HEK293 (cell line): ENCODE measurements at regions not wholly inside any gene's neighbourhood (a gene's known extent, or its start where the extent isn't known, plus 50 kb on each side); places are given as distances from the start of the nearest gene placed in this dataset.

Experiments used
- CTCF ChIA-PET: fragments of 350-600 bp; formaldehyde crosslinking; extraction: SDS; loops from one replicate; lab custom pipeline; 2021; ENCODE audit warnings: antibody characterized with exemption; lab: Yijun Ruan, JAX
- POLR2A ChIA-PET: fragments of 300-600 bp; formaldehyde crosslinking; extraction: SDS; loops from one replicate; lab custom pipeline; 2020; ENCODE audit warnings: antibody characterized with exemption, inconsistent platforms; lab: Yijun Ruan, JAX
- H3K27ac ChIP-seq: fragments of 200-500 bp; sonication (Bioruptor generic); 2 replicates; pipeline ENCODE4 v1.5.1; 2014; ENCODE audit warnings: low read depth, low read length, control low read depth, inconsistent platforms; ENCODE audit errors: extremely low read depth
- H3K36me3 ChIP-seq, 2 experiments: fragments of 200-500 bp in 1 of 2; sonication (Bioruptor generic) in 1 of 2; 1 replicate in 1 of 2; 2 replicates in 1 of 2; pipeline ENCODE4 v1.5.1; 2014 to 2017; ENCODE audit warnings: inconsistent platforms in 2 of 2, low read length in 2 of 2; ENCODE audit not compliant: control insufficient read depth in 2 of 2, insufficient read depth in 1 of 2
- H3K4me1 ChIP-seq: fragments of 200-500 bp; sonication (Bioruptor generic); 2 replicates; pipeline ENCODE4 v1.5.1; 2014; ENCODE audit warnings: mild to moderate bottlenecking, low read length, inconsistent platforms; ENCODE audit not compliant: control insufficient read depth, insufficient read depth
- H3K4me3 ChIP-seq: 2 replicates; pipeline ENCODE4 v1.5.1; 2011; ENCODE audit warnings: low read depth, mild to moderate bottlenecking, control low read depth, low read length, moderate library complexity
- H3K9me3 ChIP-seq: fragments of 200-500 bp; sonication (Bioruptor generic); 2 replicates; pipeline ENCODE4 v1.5.1; 2014; ENCODE audit warnings: low read depth, low read length, inconsistent platforms; ENCODE audit not compliant: control insufficient read depth, insufficient read depth
- OSR2 ChIP-seq: fragments of 450-650 bp; formaldehyde crosslinking; IDR thresholded peaks from 2 replicates; pipeline ENCODE4 v1.5.1; 2016; ENCODE audit warnings: missing biosample characterization, missing genetic modification characterization
- TCF7L2 ChIP-seq: IDR thresholded peaks from 2 replicates; pipeline ENCODE4 v1.6.1; 2011; ENCODE audit warnings: low read depth, mild to moderate bottlenecking, inconsistent platforms, low read length, moderate library complexity, borderline replicate concordance
- TRIM28 ChIP-seq: IDR thresholded peaks from 2 replicates; pipeline ENCODE4 v1.6.1; 2011; ENCODE audit warnings: low read length, control low read depth, borderline replicate concordance
- ZEB2 ChIP-seq: fragments of 450-650 bp; formaldehyde crosslinking; IDR thresholded peaks from 2 replicates; pipeline ENCODE4 v1.5.1; 2016; ENCODE audit warnings: missing biosample characterization, missing genetic modification characterization
- ZFP37 ChIP-seq: fragments of 450-650 bp; formaldehyde crosslinking; IDR thresholded peaks from 2 replicates; pipeline ENCODE4 v1.5.1; 2016; ENCODE audit warnings: missing biosample characterization, missing genetic modification characterization
- ZNF155 ChIP-seq: fragments of 450-650 bp; formaldehyde crosslinking; IDR thresholded peaks from 2 replicates; pipeline ENCODE4 v1.5.1; 2016; ENCODE audit warnings: missing biosample characterization, missing genetic modification characterization
- ZNF174 ChIP-seq: fragments of 450-650 bp; formaldehyde crosslinking; IDR thresholded peaks from 2 replicates; pipeline ENCODE4 v1.5.0; 2017; ENCODE audit warnings: missing biosample characterization, mild to moderate bottlenecking, missing genetic modification characterization
- ZNF202 ChIP-seq: fragments of 450-650 bp; formaldehyde crosslinking; IDR thresholded peaks from 2 replicates; pipeline ENCODE4 v1.5.1; 2016; ENCODE audit warnings: missing biosample characterization, missing genetic modification characterization, borderline replicate concordance
- ZNF391 ChIP-seq: fragments of 450-650 bp; formaldehyde crosslinking; IDR thresholded peaks from 2 replicates; pipeline ENCODE4 v1.5.1; 2016; ENCODE audit warnings: low read depth, missing biosample characterization, missing genetic modification characterization, borderline replicate concordance
- ZNF48 ChIP-seq: fragments of 450-650 bp; formaldehyde crosslinking; IDR thresholded peaks from 2 replicates; pipeline ENCODE4 v1.5.1; 2016; ENCODE audit warnings: missing biosample characterization, missing genetic modification characterization
- ZNF501 ChIP-seq: fragments of 450-650 bp; formaldehyde crosslinking; IDR thresholded peaks from 2 replicates; pipeline ENCODE4 v1.5.1; 2016; ENCODE audit warnings: missing biosample characterization, missing genetic modification characterization
- ZNF658 ChIP-seq: fragments of 450-650 bp; formaldehyde crosslinking; IDR thresholded peaks from 2 replicates; pipeline ENCODE4; 2016; ENCODE audit warnings: missing biosample characterization, missing genetic modification characterization
- ZNF677 ChIP-seq: fragments of 450-650 bp; IDR thresholded peaks from 2 replicates; pipeline ENCODE4 v1.5.0; 2018; ENCODE audit warnings: missing biosample characterization, mild to moderate bottlenecking, missing genetic modification characterization, moderate library complexity
- TF ChIP-seq, protein P1 (sequence below): fragments of 450-650 bp; formaldehyde crosslinking; IDR thresholded peaks from 2 replicates; pipeline ENCODE4 v1.5.1; 2016; ENCODE audit warnings: missing biosample characterization, missing genetic modification characterization
- TF ChIP-seq, protein P2 (sequence below): fragments of 450-650 bp; formaldehyde crosslinking; conservative IDR thresholded peaks from 2 replicates; pipeline ENCODE4 v1.5.1; 2016; ENCODE audit warnings: low read depth, missing biosample characterization, missing genetic modification characterization
- TF ChIP-seq, protein P3 (sequence below): fragments of 450-650 bp; formaldehyde crosslinking; IDR thresholded peaks from 2 replicates; pipeline ENCODE4 v1.5.1; 2016; ENCODE audit warnings: missing biosample characterization, missing genetic modification characterization
- TF ChIP-seq, protein P4 (sequence below): fragments of 450-650 bp; formaldehyde crosslinking; IDR thresholded peaks from 2 replicates; pipeline ENCODE4 v1.5.1; 2016; ENCODE audit warnings: missing biosample characterization, missing genetic modification characterization, low read depth
- TF ChIP-seq, protein P5 (sequence below): fragments of 450-650 bp; formaldehyde crosslinking; IDR thresholded peaks from 2 replicates; pipeline ENCODE4 v1.5.1; 2017; ENCODE audit warnings: missing biosample characterization, missing genetic modification characterization

DNA sequence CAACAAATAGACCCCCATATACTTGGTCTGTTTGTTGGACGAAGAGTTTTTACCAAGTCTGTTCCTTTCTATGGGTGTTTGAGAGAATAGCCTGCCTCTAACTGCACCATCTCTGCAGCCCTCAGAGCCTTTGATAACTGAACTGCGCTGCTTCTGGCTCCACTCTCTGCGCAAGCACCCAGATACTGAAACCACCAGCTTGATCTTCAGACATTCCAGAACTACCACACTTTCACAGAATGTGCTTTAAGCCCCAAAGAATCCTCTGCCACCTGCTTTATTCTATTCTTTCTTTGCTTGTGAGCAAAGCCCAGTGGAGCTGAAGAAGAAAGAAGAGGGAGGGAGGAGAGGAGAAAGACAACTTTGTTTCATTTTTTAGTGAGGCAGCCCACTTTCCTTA is 380.7 kb downstream of the BCL11A start (continued):
- TF ChIP-seq ZNF48 (tag by site-specific recombination) (no peak), ZNF391 (tag by site-specific recombination) (no peak), ZEB2 (tag by site-specific recombination) (no peak), ZNF155 (tag by site-specific recombination) (no peak)
- TF ChIP-seq, protein P1, sequence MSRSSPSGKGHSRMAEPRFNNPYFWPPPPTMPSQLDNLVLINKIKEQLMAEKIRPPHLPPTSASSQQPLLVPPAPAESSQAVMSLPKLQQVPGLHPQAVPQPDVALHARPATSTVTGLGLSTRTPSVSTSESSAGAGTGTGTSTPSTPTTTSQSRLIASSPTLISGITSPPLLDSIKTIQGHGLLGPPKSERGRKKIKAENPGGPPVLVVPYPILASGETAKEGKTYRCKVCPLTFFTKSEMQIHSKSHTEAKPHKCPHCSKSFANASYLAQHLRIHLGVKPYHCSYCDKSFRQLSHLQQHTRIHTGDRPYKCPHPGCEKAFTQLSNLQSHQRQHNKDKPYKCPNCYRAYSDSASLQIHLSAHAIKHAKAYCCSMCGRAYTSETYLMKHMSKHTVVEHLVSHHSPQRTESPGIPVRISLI (tag by site-specific recombination): no peak

DNA sequence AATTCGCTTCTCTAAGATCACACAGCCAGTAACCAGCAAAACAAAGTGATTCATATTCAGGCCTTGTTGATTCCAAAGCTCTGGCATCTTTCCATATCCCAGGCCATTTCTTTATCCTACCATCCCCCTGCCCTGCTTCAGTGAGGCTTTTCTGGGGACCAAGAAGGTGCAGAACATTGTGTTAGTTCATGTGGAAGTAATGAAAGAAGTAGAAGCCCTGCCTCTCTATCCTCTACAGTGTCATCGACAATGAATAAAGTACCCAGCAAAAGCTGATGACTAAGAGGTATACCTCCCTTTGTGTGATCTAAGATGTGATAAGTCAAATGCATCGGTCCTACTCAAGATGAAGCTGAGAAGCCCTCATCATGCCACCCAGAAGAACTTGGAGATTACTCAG is 383.2 kb downstream of the BCL11A start:
- TF ChIP-seq, protein P2, sequence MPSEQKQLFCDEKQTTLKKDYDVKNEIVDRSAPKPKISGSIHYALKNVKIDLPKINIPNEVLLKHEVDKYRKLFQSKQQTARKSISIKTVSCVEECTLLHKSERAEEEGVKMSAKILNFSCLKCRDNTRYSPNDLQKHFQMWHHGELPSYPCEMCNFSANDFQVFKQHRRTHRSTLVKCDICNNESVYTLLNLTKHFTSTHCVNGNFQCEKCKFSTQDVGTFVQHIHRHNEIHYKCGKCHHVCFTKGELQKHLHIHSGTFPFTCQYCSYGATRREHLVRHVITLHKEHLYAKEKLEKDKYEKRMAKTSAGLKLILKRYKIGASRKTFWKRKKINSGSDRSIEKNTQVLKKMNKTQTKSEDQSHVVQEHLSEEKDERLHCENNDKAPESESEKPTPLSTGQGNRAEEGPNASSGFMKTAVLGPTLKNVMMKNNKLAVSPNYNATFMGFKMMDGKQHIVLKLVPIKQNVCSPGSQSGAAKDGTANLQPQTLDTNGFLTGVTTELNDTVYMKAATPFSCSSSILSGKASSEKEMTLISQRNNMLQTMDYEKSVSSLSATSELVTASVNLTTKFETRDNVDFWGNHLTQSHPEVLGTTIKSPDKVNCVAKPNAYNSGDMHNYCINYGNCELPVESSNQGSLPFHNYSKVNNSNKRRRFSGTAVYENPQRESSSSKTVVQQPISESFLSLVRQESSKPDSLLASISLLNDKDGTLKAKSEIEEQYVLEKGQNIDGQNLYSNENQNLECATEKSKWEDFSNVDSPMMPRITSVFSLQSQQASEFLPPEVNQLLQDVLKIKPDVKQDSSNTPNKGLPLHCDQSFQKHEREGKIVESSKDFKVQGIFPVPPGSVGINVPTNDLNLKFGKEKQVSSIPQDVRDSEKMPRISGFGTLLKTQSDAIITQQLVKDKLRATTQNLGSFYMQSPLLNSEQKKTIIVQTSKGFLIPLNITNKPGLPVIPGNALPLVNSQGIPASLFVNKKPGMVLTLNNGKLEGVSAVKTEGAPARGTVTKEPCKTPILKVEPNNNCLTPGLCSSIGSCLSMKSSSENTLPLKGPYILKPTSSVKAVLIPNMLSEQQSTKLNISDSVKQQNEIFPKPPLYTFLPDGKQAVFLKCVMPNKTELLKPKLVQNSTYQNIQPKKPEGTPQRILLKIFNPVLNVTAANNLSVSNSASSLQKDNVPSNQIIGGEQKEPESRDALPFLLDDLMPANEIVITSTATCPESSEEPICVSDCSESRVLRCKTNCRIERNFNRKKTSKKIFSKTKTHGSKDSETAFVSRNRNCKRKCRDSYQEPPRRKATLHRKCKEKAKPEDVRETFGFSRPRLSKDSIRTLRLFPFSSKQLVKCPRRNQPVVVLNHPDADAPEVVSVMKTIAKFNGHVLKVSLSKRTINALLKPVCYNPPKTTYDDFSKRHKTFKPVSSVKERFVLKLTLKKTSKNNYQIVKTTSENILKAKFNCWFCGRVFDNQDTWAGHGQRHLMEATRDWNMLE (tag by site-specific recombination): no peak
- TF ChIP-seq, protein P3, sequence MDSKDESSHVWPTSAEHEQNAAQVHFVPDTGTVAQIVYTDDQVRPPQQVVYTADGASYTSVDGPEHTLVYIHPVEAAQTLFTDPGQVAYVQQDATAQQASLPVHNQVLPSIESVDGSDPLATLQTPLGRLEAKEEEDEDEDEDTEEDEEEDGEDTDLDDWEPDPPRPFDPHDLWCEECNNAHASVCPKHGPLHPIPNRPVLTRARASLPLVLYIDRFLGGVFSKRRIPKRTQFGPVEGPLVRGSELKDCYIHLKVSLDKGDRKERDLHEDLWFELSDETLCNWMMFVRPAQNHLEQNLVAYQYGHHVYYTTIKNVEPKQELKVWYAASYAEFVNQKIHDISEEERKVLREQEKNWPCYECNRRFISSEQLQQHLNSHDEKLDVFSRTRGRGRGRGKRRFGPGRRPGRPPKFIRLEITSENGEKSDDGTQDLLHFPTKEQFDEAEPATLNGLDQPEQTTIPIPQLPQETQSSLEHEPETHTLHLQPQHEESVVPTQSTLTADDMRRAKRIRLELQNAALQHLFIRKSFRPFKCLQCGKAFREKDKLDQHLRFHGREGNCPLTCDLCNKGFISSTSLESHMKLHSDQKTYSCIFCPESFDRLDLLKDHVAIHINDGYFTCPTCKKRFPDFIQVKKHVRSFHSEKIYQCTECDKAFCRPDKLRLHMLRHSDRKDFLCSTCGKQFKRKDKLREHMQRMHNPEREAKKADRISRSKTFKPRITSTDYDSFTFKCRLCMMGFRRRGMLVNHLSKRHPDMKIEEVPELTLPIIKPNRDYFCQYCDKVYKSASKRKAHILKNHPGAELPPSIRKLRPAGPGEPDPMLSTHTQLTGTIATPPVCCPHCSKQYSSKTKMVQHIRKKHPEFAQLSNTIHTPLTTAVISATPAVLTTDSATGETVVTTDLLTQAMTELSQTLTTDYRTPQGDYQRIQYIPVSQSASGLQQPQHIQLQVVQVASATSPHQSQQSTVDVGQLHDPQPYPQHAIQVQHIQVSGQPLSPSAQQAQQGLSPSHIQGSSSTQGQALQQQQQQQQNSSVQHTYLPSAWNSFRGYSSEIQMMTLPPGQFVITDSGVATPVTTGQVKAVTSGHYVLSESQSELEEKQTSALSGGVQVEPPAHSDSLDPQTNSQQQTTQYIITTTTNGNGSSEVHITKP (tag by site-specific recombination): no peak

DNA sequence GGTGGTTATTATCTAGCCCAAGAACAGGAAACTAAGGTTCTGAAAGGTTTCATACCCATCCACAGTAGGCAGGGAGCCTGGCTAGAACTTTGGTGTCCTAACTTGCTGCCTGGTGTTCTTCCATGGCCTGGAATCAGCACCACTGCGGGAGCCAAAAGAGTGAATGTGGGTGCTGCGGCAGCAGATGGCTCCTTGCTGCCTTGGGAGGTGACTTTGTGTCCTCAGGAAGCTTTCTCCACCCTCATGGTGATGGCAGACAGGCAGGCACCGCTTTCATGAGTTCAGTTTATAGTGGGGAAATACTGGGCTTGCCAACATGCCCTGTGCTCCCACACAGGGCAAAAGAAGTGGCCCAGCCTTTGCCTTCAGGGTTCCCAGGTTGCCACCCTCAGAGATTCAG is 385.2 kb downstream of the BCL11A start:
- no peak overlapping the region for H3K4me3 ChIP-seq
- H3K27ac ChIP-seq: no peak overlapping the region
- POLR2A ChIA-PET: no interaction called here
- CTCF ChIA-PET: interaction anchor here (0.7 kb wide), 1 partner anchor 199 kb away, joined by 3 read pairs; no protein-coding TSS in a partner anchor
- no peaks in the 10 kb centered on the region for H3K4me1 ChIP-seq
- H3K36me3 ChIP-seq: no peaks in the 10 kb centered on the region
- H3K9me3 ChIP-seq: no peaks in the 10 kb centered on the region
- no peak for TF ChIP-seq ZNF501 (tag by site-specific recombination)
- no peak for TF ChIP-seq ZNF658 (tag by site-specific recombination)
- no peak for TF ChIP-seq ZFP37
- TF ChIP-seq, protein P4, sequence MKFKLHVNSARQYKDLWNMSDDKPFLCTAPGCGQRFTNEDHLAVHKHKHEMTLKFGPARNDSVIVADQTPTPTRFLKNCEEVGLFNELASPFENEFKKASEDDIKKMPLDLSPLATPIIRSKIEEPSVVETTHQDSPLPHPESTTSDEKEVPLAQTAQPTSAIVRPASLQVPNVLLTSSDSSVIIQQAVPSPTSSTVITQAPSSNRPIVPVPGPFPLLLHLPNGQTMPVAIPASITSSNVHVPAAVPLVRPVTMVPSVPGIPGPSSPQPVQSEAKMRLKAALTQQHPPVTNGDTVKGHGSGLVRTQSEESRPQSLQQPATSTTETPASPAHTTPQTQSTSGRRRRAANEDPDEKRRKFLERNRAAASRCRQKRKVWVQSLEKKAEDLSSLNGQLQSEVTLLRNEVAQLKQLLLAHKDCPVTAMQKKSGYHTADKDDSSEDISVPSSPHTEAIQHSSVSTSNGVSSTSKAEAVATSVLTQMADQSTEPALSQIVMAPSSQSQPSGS (tag by site-specific recombination): no peak
- TF ChIP-seq, protein P5, sequence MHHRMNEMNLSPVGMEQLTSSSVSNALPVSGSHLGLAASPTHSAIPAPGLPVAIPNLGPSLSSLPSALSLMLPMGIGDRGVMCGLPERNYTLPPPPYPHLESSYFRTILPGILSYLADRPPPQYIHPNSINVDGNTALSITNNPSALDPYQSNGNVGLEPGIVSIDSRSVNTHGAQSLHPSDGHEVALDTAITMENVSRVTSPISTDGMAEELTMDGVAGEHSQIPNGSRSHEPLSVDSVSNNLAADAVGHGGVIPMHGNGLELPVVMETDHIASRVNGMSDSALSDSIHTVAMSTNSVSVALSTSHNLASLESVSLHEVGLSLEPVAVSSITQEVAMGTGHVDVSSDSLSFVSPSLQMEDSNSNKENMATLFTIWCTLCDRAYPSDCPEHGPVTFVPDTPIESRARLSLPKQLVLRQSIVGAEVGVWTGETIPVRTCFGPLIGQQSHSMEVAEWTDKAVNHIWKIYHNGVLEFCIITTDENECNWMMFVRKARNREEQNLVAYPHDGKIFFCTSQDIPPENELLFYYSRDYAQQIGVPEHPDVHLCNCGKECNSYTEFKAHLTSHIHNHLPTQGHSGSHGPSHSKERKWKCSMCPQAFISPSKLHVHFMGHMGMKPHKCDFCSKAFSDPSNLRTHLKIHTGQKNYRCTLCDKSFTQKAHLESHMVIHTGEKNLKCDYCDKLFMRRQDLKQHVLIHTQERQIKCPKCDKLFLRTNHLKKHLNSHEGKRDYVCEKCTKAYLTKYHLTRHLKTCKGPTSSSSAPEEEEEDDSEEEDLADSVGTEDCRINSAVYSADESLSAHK (tag by site-specific recombination): no peak
- TF ChIP-seq ZNF174: no peak
- no peak for TF ChIP-seq OSR2 (tag by site-specific recombination)
- TF ChIP-seq ZNF202 (tag by site-specific recombination): no peak
- TF ChIP-seq ZNF677: no peak
- no peak for TF ChIP-seq TCF7L2
- no peak for TF ChIP-seq TRIM28

More for the DNA sequence above, 383.2 kb downstream of the BCL11A start:
- POLR2A ChIA-PET: no interaction called here
- Histone ChIP-seq H3K4me3 (no peak overlapping the region), H3K36me3 (no peaks in the 10 kb centered on the region), H3K9me3 (no peaks in the 10 kb centered on the region), H3K27ac (no peak overlapping the region), H3K4me1 (no peaks in the 10 kb centered on the region)
- CTCF ChIA-PET: interaction anchor here (0.6 kb wide), 1 partner anchor 428 kb away, joined by 3 read pairs; no protein-coding TSS in a partner anchor
